C4-2B (cell line): ENCODE measurements at regions not wholly inside any gene's neighbourhood (a gene's known extent, or its start where the extent isn't known, plus 50 kb on each side); places are given as distances from the start of the nearest gene placed in this dataset.

Source experiments
- CTCF ChIP-seq: fragments of 450-650 bp; conservative IDR thresholded peaks from 2 replicates; pipeline ENCODE4 v1.5.1; 2017; ENCODE audit warnings: mild to moderate bottlenecking
- ZFX ChIP-seq: fragments of 450-650 bp; IDR thresholded peaks from 2 replicates; pipeline ENCODE4 v1.6.1; 2017

DNA sequence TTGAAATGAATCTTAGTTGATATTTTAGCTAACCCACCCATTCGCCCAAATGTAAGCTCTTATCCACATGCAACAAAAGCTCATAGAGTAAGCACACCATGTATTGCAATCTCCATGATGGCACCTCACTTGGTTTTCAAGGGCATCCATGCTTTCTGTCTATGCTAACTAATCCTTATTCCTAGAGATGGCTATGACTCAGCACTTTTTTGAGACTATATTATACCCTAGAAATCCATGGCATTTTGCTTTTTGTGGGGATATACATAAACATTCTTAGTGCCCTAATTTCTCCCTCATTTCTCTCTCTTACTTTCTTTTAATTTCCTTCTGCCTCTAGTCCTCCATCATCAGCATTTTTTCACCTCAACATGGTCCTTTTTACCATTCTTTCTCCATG, 168.5 kb upstream of the STT3B start:
- TF ChIP-seq CTCF (no peak), ZFX (no peak)
